Uterus (tissue), 2 donors: ENCODE measurements at regions not wholly inside any gene's neighbourhood (a gene's known extent, or its start where the extent isn't known, plus 50 kb on each side); places are given as distances from the start of the nearest gene placed in this dataset.

Source experiments
- CTCF ChIP-seq, 4 experiments: fragments of 200-600 bp in 2 of 4; fragments of 450-650 bp in 2 of 4; sonication (generic) in 2 of 4; IDR thresholded peaks; one replicate each; pipeline ENCODE4 v1.5.1; 2016 to 2019; ENCODE audit warnings: antibody characterized with exemption in 4 of 4, mild to moderate bottlenecking in 2 of 4, moderate library complexity in 1 of 4
- POLR2A ChIP-seq, 2 donors: fragments of 450-650 bp; IDR thresholded peaks; one replicate each; pipeline ENCODE4 v1.6.1; 2016; ENCODE audit warnings: antibody characterized with exemption in 2 of 2, mild to moderate bottlenecking in 1 of 2, moderate library complexity in 1 of 2

GRCh38 chr2:160742667-160743066 lies 249.1 kb upstream of the RBMS1 start:
- TF ChIP-seq CTCF (IDR thresholded peaks at IDR 0.05) (no peak), POLR2A (IDR thresholded peaks at IDR 0.05) (no peak)
